Midbrain (tissue), 1 donor: ENCODE measurements at regions not wholly inside any gene's neighbourhood (a gene's known extent, or its start where the extent isn't known, plus 50 kb on each side); places are given as distances from the start of the nearest gene placed in this dataset.

Experiments used
- DNase-seq: peaks from one replicate; lab custom pipeline; 2025; lab: John Stamatoyannopoulos, UW

DNA sequence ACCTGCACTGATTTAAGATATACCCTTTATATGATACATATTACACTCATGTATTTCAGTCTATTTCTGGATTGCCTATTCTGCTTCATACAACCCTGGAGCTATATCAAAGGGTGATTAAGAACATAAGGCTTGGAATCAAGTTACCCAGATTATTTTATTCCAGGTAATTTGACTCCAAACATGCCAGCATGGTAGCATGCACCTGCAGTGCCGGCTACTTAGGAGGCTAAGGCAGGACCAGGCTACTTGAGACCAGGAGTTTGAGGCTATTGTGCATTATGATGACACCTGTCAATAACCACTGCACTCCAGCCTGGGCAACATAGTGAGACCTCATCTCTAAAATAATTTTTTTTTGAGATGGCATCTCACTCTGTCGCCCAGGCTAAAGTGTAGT lies 50.4 kb upstream of the NEO1 start:
- no peak for DNase-seq

GRCh38 chr15:73000293-73000692 lies 52.0 kb upstream of the NEO1 start:
- no peak for DNase-seq

DNA sequence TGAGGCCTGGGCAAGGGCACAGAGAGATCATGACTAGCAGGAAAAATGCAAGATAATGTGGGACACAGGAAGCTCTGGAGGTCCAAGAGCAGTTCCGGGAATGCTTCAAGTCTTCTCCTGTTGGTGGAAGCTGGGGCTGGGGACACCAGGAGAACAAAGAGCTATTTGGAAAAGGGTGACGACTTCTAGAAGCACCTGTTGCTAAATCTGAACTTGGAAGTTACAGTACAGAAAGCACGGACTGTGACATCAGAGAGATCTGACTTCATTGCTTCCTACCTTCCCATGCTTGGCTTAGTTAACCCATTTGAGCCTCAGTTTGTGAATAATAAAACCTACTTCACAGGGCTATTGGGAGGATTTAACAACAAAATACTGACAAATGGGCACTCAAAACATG lies 52.7 kb upstream of the NEO1 start:
- DNase-seq = no peak

DNA sequence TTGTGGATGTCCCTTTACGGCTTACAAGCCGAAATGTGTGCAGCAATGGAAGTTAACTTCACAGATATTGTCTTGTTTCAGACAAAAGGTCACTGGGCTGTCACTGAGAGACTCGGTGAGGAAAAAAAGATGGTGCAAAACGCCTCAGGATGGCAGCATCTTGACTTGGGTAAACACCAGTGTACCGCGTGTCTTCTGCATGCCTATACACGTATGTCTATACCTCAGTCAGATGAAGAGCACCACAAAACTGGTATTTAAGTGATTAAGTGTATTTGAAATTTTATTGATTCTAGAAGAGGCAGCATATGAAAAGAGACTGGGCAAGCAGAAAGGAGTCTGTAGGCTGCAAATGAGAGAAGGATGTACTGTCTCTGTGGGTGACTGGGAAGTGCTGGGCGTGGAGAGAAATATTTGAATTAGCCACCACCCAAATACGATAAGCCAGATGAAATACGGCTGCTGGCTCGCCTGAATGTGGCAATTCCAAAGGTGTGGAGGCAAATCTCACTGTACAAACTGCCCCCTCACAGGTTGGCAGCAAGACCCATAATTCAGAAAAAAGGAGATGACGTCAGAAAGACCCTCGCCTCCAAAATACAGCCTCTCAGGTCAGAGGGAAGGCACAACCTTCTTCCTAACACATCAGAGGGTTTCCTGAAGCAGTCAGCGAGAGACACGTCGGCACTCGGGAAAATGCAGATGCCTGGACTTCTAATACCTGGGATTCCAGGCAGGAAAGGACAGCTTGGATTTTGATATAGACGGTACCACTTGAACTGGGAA lies 53.4 kb upstream of the NEO1 start:
- DNase-seq = no peak

DNA sequence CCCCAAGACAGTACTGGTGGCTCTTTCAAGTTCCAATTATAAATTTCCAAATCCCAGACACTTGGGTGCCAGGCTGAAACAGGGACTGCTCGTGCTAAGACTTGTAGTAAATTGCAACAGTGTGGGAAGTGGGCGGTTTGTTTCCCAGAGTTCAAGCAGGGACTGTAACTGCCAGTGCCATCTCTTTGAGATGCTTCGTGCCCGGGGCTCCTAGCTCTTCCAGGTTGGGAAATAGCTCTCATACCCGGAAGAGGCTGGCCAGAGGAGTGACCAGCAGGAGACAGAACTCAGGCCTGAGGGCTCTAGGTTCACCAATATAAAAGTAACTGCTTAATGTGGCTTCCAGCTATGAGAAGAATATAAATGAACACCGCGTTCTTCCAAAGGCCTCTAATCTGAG lies 54.0 kb upstream of the NEO1 start:
- DNase-seq = no peak

GRCh38 chr15:72995849-72996248 lies 56.4 kb upstream of the NEO1 start:
- no peak for DNase-seq

DNA sequence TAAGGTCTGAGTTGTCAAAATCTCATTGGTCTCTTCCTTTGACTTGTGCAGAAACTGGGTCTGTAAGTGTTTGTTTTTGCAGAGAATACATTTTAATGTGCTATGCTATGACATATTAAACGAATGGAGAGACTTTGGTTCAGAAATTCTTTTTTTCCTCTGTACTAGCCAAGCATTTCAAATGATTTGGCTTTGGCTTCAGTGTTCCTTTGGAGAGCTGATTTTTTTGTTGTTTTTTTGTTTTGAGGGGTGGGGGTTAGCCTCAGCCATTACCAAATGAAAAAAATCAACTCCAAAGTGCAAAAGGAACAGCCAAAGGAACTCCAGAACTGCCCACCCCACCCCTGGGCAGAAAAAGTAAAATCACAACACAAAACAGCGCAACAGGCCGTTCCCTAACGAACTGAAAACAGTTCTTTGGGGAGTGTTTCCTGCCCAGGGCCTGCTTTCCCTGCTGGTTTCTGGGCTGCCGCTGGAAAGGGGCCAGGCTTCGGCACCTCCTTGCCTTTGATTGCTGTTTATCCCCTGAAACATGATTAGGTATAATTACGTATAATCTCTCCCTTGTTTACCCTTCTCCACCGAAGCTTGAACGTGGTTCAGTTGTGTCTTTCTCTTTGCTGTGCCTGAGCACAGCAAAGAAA lies 57.6 kb upstream of the NEO1 start:
- DNase-seq = peak; percentile 53

GRCh38 chr15:72992841-72993252 lies 59.4 kb upstream of the NEO1 start:
- no peak for DNase-seq

- DNase-seq = no peak
Measured at GRCh38 chr15:72991026-72991425, 61.2 kb upstream of the NEO1 start.

GRCh38 chr15:72983801-72984545 lies 68.3 kb upstream of the NEO1 start:
- DNase-seq = no peak

DNA sequence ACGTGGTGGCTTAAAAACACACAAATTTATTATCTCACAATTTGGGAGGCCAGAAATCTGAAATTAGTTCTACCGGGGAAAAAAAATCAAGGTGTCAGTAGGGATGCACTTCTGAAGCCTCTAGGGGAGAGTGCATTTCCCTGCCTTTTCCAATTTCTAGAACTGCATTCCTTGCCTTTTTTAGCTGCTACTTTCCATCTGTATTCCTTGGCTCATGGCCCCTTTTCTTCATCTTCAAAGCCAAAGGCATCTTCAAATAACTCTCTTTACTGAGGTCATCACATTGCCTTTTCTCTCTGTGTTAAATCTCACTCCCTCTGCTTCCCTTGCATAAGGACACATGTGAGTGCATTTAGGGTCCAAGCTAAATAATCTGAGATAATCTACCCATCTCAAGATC lies 69.5 kb upstream of the NEO1 start:
- DNase-seq = no peak

GRCh38 chr15:72980661-72981060 lies 71.6 kb upstream of the NEO1 start:
- no peak for DNase-seq

GRCh38 chr15:72979791-72980190 lies 72.5 kb upstream of the NEO1 start:
- no peak for DNase-seq

- no peak for DNase-seq
Measured at GRCh38 chr15:72979308-72979707, 73.0 kb upstream of the NEO1 start.

- no peak for DNase-seq
Measured at GRCh38 chr15:72978223-72978622, 74.0 kb upstream of the NEO1 start.

GRCh38 chr15:72972362-72972761 lies 79.9 kb upstream of the NEO1 start:
- DNase-seq = no peak

- DNase-seq = no peak
Measured at GRCh38 chr15:72971766-72972165, 80.5 kb upstream of the NEO1 start.

- DNase-seq = no peak
Measured at GRCh38 chr15:72970933-72971760, 81.1 kb upstream of the NEO1 start.

DNA sequence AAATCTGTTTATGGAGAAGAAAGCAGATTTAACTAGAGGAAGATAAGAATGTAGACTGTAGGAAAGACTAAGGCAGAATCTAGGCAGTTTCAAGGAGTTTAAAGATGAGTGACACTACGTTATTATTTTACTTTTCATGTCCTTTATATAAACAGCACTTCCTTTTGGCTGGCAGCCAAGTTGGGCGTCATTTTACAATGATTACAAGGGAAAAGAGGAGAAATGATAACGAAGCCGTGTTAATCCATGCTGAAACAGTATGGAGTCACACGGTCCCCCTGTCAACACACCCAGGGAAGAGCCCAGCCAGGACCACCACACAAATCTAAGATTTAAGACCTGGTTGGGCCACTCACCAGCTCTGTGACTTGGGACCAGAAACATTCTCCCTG lies 83.7 kb upstream of the NEO1 start:
- no peak for DNase-seq

DNA sequence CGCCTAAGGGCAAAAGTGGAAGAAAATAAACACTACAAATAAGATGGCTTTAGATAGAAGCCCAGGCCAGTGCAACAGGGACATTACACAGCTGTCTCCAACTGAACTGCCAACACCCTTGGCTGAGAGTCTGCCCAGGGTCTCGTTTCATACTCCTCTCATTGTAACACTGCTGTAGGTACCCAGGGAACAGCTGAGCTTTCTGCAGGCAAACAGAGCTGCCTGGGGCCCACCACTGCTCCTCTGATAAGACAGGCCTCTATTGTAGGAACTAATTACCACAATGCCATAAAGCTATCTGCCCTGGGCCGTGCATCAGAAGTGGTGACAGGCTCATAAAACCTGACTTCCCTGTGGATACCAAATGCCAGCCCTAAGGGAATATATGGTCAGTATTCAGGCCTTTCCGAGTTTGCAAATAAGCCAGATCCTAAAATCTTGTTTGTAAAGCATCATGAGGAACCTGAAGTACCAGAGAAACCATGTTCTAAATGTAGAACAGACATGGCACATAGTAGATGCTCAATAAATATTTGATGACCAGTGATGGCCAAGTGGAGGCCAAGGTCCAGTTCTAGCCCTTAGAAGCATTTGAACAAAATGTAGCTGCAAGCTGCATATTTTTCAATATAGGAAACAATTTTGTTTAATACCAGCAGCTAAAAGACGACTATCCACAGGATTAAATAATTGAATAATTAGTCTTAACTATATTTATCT lies 84.3 kb upstream of the NEO1 start:
- DNase-seq = no peak

GRCh38 chr15:72967397-72967796 lies 84.9 kb upstream of the NEO1 start:
- DNase-seq = no peak

GRCh38 chr15:72966641-72967040 lies 85.6 kb upstream of the NEO1 start:
- DNase-seq = no peak
